ENCODE measurements at regions not wholly inside any gene's neighbourhood (a gene's known extent, or its start where the extent isn't known, plus 50 kb on each side); places are given as distances from the start of the nearest gene placed in this dataset.
"Not testable (repeated sequence)": the region's sequence is repeated elsewhere in the genome, so short reads cannot be mapped to it uniquely, and the experiment has no call there.

DNA sequence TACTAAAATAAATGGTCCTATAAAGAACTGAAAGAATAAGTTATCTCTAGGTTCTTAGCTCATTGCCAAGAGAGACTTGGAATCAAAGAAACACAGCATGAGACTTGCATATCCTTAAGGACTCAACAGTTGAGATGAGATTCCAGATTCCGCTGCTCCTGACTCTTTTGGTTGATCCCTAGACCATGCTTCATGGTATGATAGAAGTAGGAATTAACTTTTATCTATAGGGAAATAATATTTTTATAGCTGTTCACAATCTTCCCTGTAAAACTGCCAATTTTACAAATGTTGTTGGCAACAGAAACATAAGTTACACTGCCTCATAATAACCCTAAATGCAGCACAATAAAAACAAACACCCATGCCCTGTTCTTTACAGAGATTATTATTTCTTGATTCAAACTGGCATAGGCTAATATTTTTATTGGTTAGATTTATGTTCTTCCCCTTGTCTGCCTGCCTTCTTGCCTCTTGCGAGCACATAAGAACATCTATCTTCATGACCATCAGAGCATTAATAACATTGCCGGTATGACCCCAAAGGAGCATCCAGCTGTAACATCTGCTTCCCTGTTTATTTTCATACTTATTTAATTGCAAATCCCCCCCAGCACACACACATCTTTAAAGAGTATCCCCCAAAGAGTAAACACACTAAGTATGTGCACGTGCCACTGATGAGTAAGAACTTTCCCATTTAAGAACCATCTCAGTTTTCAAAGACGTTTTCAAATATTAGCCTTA lies 735.7 kb upstream of the SLC8A1 start:
- no peak for DNase-seq

DNA sequence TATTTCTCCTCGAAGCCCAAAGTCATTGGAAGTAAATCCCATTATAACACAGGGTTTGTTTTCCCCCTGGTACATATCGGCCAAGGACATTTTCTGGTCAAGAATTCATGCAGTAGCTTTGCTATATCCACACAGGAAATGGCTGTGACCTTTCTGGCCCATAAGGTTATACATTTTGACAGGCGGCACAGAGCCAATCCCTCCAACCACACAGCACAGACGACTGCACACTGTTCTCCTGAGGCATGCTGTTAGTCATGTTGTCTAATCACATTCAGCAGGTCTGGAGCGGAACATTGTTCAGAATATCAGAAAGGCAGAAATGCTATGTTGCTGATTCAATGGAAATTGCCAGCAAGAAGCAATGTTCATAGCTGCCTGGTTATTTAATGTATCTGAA lies 742.3 kb upstream of the SLC8A1 start:
- no peak for DNase-seq

DNA sequence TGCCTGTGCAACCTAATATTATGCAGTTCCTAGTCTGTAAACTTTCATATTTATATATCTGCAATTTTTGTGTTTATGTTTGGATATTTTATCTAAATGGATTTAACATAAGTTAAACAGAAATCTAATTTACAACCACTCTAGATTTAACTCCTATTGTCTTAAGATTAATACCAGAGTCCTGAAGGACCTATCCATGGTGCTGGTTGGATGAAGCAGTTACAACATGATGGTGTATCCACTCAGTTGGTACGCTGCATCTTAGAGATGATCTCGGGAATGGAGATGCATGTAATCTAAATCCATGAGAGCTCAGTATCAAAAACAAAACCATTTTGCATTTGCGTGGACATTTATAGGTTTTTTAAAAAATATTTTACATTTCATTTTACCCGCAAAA lies 745.9 kb upstream of the SLC8A1 start:
- DNase-seq, result no peak

DNA sequence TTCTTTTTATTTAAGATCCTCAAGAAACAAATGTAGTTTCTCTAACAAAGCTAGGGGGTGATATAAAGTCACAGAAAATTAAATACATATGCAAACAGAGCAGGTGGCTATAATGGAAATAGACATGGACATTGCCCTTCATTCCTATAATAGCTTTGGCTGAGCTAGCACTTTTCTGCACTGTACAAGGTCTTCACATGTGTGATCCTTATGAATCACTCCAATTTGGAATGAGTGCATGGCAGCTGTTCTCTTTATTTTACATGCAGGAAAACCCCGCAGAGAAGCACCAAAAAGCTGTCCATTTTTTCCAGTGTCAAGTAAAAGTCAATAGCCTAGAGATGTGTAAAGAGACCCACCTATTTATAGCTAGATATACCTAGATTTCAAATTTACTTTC lies 747.4 kb upstream of the SLC8A1 start:
- no peak for DNase-seq

DNA sequence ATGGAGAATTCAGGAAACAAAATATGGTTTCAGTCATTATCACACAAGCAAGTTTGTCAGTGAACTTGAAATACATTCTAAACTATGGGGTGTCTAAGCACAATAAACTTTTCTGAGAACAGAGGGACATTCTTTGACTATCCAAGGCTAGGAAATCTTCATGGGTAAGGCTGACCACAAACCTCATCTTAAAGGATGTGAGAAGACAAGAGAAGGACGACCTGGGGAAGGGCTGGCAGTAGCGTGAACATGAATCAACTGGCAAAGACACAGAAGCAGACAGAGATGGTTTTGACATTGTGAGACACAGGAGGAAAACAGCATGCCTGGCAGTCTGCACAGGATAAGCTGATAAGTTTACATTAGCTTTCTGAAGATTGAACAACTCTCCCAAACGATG lies 752.4 kb upstream of the SLC8A1 start:
- DNase-seq, result no peak

DNA sequence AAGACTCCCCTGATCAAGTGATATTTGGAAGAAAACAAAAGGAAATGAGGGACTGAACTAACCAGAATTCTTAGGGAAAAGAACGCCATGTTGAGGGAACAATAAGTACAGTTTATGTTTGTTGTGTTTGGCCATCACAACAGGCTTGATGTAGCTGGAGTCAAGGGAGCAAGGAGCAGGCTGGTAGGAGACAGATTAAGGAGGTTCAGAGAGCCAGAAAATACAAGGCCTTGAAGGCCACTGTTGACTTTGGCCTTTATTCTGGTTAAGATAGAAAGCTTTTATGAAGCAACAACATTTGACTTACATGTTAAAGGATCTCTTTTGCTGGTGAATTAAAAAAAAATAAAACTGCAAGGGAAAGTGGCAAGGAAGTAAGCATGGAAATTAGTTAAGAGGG lies 754.1 kb upstream of the SLC8A1 start:
- no peak for DNase-seq

DNA sequence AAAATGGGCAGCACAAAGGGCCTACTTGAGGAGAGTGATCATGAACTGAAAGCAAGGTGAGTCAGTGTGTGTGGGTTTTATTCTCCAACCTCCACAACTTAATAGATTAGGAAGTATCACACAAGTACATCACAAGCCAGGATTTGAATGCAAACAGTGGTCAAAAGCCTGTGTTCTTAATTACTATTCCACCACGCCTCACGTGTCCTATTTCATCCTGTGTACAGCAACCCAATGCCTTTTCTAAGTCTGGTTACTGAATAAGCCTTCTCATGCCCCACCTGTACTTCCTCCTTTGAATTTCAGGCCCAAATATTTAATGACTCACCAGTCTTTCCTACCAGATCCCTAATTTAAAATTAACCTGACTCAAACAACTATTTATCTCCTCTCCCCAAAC lies 755.7 kb upstream of the SLC8A1 start:
- DNase-seq, result no peak

DNA sequence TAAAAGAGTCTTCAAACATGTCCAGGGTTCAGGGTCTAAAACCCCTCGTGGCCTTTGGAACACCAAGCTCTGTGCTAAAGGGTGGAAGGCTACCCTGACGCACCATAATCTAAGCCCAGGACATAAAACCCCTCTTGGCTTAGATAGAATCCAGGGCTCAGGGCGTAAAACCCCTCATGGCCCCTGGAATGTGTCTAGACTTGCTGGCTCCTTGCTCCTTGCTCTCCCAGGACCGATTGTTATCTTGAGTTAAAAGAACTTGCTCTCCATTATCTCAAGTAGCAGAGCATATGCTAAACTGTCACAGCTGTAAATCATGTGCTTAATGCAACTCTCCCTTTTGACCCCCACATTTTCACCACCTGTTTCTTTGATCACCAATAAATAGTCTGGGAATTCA lies 758.1 kb upstream of the SLC8A1 start:
- DNase-seq, result not testable (repeated sequence)

DNA sequence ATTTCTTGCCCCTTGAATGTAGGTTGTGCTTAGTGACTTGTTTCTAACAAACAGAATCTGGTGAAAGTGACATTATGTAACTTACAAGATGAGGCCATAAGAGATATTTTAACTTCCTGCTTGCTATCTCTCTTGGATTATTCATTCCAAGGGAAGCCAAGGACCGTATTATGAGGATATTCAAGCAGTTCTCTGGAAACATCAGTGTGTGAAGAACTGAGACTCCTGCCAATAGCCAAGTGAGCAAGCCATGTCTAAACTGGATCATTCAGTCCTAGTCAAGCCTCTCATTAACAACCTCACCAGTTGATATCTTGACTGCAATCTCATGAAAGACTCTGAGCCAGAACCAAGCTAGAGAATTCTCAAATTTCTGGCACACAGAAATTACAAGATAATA lies 765.1 kb upstream of the SLC8A1 start:
- DNase-seq, result no peak

DNA sequence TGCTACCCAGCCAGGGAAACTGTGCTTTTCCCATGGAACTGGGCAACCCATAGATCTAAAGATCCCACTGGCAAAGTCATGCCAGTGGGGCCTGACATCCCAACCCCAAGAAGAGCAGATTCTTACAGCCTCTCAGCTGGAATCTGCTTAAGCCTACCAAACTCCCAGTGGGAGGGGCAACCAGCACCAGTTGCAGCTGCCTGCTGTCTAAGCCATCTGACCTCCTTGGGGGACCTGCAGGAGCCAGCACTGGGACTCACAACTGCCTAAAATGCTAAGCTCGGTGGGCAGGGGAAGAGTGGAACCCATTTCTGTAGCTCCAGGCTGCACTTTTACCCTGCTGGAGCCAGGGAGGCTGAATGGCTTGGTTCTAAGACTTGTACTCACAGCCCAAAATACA lies 770.7 kb upstream of the SLC8A1 start:
- DNase-seq, result no peak

DNA sequence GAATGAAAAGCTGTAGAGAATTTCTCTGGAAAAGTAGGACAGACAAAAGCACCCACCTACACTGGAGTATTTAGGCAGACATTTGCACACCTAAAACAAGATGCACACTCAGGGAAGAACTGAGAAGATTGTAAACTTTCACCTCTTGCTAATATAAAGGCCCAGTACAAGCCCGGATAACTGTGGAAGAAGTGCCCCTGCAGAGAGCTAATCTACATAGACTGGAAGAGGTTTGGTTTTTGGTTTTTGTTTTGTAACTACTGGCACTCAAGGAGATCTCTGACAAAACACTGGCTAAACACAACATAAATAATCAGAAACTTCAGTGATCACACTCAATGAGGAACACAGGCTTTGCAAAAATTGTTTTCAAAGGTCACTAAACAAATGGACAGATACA lies 782.2 kb upstream of the SLC8A1 start:
- no peak for DNase-seq

DNA sequence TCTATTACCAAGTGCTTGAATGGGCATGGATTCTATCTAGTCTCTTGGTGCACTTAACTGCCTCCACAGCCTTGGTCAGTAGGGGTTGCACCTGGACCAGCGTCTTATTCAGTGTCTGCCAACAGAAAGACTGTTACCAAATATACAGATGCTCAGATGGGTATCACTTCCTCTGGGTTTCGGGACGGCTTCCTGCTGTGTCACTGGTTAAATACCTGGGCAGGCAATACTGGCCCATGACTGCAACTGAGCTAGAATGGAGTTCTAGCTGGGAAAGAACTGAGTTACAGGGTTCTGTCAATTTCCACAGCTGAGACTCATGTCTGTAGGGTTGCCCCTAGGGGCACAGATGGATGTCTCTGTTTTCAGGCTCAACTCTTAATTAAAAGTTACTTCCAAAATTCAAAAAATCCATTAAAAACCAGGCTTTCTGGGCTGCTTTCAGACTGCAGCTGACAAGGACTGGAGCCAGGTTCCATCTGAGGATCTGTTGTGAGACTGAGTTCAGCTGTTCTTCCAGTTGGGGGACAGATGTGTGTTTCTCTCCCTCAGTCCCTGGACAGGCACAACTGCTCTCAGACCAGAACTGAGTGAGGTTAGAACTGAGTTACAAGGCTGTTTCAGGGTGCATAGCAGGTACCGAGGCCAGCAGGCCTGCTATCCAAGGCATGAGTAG lies 789.6 kb upstream of the SLC8A1 start:
- no peak for DNase-seq

DNA sequence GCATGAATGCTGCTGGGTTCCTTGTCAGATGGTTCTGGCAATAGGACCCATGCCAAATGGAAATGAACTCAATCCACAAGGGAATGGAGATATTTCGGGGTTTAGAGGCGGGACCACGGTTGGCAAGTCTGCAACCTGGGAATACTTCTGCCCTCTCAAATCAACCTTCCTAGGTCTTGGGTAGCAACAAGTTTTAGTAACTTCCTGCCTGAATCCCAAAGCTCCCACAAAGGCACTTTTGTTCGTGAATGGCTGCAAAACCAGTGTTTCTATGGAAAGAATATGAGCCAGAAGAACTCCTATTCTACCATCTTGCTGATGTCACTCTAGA lies 790.1 kb upstream of the SLC8A1 start:
- no peak for DNase-seq

DNA sequence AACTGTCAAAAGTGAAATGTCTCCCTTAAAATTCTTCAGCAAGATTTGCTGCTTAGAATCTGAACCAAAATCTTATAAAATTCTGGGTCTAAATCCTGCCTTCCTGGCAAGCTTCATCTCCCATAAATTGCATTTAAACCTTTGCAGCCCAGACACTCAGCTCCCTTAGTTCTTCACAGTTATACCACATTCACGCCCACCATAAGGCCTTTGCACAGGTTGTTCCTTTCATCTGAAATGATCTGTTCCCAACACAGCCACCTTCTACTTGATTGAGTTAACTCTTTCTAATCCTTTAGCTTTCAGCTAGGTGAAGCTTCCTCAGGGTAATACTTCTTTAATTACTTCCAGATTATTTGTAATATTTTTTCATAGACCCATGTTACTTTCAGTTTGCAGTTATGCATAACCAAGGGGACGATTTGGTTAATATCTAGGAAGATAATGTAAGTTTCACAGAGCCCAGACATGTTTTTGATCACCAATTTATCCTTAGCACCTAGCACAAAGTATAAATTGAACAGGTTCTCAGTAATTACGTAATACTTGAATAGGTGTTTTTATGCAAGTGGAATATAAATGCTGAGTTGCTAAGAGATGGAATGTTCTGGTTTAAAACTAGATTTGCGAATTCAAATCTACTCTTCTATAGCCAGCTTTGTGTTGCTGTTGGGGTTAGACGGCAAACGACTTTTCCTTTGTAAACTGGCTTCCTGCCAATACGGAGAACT lies 779.7 kb upstream of the PKDCC start:
- no peak for DNase-seq

DNA sequence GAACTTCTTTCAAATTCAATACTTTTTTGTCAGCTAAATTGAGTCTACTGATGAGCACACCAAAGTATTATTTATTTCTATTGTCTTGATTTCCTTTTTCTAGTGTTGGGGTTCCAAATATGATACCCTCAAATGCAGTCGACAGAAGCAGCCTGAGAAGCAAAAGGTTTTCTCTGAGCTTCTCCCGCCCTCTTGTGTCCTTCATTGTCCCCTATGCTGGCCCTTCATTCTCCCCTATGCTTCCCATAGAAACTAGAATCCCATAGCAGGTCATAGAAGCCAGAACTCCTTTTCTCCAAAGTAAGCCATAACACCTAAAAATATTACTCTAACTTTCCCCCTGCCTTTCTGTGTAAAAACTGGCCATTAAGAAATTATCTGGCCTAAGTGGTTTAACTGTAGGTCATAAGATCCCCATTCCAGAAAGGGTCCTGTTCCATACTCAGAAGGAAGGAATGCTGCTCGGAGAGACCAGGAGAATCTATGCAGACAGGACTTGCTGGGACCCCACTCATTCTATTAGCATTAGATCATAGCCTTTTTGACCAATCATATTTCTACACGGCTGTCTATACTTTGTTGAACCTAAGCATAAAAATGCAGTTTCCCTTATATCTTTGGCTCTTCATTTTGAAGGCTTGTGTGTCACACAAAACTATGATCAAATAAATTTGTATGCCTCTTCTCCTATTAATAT lies 764.6 kb upstream of the PKDCC start:
- DNase-seq, result no peak

DNA sequence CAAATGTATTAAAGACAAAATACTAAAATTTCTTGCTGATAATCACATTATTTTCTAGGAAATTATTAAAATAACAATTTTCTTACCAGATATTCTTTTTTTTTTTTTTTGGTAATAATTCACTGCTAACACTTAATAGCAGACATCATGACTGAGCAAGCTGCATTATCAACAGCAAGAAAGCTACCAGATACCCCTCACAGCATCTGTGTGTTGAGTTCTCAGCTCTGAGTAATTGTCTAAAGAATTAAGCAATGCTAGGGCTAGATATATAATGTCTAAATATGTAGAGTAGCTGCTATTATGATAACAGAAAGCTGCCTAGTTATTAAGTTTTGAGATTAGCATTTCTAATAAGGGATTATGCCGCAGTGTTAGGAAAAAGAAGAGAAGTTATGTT lies 754.3 kb upstream of the PKDCC start:
- DNase-seq, result no peak

DNA sequence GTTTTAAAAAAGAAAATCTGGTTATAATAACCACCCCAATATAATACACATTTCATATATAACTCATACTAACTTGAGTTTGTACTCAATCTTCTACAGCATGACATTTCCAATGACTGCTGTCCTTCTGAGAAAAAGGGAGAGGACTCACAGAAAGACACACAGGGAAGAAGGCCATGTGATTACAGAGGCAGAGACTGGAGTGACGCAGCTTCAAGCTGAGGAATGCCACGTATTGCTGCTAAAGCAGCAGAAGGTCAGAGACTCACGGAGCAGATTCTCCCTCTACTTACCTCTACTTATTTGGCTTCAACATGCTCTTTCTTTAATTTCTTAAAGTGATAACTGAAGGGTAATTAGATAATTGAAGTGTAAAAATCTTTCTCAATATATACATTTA lies 753.5 kb upstream of the PKDCC start:
- DNase-seq, result no peak

DNA sequence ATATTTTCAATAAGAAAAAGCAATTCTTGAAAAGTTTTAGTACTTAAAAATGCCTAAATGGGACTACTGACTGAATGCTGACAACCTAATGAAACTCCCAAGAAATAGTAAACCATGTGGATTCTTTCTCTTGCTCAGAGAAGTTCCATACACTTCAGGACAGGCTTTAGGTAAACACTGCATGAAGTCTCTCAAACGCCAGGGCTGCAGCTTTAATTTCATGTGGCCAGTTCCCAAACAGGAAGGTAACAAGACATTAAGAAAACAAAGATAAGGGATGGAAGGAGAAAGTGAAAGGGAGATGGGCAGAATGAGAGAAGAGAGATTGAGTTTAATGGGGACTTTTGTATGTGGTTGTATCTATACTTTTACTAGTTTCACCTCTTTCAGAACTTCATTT lies 734.7 kb upstream of the PKDCC start:
- no peak for DNase-seq

DNA sequence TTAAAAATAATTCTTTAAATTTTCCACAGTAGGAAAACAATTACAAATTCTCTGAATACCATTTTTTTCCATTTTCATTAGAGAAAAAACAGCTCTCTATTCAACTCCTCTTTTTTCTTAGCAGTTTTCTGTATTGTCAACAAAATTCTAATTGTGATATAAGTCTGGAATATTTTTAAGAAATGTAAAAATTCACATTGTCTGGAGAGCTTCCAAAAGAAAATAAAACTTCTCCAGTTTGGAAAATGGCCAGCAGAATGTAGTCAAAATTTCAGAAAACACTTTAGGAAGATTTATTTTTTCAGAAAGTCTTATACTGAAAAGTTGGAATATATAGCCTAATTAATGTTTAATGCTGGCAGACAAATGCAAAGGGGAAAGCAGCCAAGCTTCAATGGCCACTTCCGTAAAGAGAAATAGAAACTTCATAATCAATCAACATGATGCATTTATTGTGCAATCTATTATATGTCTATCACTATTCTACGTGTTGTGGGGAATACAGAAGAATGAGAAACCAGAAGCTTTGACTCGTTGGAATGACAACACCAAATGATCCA lies 733.2 kb upstream of the PKDCC start:
- DNase-seq, result no peak

DNA sequence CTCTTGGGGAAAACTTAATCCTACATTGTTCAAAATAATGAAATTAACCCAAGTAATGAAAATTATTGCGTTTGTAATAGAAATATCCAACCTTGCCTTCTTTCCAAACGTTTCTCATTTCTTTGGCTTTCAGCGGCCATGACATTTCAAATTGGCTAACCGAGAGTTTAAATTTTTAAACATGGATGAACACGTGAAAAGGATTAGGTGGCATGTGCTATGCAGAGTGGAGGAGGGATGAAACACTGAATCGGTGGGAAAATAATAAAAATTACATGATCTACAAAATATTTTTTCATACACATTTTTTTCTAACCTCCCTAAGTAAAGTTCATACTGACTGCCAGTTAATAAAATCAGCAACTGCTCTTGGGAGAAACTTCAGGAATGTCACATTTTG lies 728.4 kb upstream of the PKDCC start:
- no peak for DNase-seq

DNA sequence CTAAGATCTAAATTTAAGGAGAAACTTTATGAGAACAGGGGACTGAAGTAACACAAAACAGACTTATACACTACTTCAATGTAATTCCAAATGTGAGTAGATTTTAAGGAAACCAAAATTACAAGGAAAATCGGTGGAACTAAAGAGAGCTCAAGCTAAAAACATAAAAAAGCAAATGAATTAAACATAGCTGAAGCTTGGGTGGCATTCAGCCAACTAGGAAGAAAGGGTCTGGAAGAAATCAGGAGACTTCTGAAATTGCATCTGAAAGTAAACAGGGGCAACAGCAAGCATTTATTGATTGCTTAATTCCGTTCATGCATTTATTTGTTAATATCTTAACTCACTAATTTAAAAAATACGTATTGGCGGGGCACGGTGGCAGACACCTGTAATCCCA lies 727.3 kb upstream of the PKDCC start:
- no peak for DNase-seq

DNA sequence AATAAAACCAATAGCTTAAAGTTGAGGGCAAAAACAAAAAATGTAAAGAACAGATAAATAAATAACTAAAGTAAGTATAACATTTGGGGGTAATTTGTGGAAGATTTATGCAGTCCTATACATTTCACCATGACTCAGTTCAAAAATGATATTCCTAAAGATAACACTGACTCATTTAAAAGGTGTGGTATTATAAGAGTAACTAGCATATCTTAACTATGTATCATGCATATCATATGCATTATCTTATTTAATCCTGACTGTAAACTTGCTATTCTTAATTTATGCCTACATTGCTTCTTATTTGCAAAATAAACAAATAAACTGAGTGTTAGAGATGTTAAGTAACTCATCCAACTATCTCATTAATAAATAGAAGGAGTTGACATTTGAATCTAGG lies 726.5 kb upstream of the PKDCC start:
- DNase-seq, result no peak

DNA sequence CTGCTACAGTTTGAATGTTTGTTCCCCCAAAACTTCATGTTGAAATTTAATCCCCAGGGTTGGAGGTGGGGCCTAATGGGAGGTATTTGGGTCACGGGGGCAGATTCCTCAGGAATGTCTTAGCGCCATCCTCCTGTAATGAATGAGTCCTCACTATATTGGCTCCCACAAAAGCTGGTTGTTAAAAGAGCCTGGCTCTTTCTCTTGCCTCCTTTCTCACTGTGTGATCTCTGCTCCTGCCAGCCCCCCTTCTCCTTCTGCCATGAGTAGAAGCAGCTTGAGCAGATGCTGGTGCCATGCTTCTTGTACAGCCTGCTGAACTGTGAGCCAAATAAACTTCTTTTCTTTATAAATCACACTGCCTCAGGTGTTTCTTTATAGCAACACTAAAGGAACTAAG lies 721.0 kb upstream of the PKDCC start:
- no peak for DNase-seq

DNA sequence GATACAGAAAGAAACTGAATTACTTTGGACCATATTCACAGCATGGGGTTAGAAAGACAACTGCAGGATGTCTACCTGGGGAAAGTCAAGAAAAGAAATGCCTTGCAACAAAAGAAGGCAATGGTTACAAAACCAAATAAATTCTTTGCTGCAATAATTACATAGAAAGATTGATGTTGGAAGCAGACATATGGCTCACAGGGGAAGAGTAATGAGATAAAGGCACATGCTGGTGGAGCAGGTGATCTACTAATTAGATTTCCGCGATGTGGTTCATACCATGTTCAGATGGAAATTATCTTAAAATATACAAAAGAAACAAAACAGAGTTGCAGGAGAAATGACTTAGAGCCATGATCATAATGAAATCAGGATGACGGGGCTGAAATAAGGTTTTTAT lies 718.8 kb upstream of the PKDCC start:
- DNase-seq, result no peak

Data from NCI-H1436 (cell line).